Common myeloid progenitor, CD34-positive (primary cell): ENCODE measurements at regions not wholly inside any gene's neighbourhood (a gene's known extent, or its start where the extent isn't known, plus 50 kb on each side); places are given as distances from the start of the nearest gene placed in this dataset.

ENCODE experiments used
- CTCF ChIA-PET: fragments of 350-600 bp; sonication (Branson Sonifier 250); formaldehyde crosslinking; loops from one replicate; lab custom pipeline; 2021; ENCODE audit warnings: antibody characterized with exemption; lab: Charles Lee
- POLR2A ChIA-PET: fragments of 350-600 bp; sonication (Branson Sonifier 250); formaldehyde crosslinking; loops from one replicate; lab custom pipeline; 2021; ENCODE audit warnings: antibody characterized with exemption; lab: Charles Lee
- DNase-seq, 3 donors: peaks; one replicate each; pipeline versions ENCODE4 v3.0.0 to v3.0.0-alpha.2; 2013
- H3K27ac ChIP-seq, 2 experiments: 1 replicate in 1 of 2; 2 replicates in 1 of 2; pipeline ENCODE4 v1.7.0; 2013; ENCODE audit warnings: inconsistent platforms in 2 of 2, low read length in 2 of 2, mild to moderate bottlenecking in 2 of 2, low read depth in 1 of 2, moderate library complexity in 1 of 2; ENCODE audit not compliant: severe bottlenecking in 2 of 2, insufficient read depth in 1 of 2, poor library complexity in 1 of 2
- H3K27me3 ChIP-seq, 5 experiments: replicated peaks in 2 of 5; 1 replicate in 3 of 5; 2 replicates in 2 of 5; pipeline versions ENCODE4 v1.6.1 to v1.7.0; 2013; ENCODE audit warnings: low read length in 4 of 5, mild to moderate bottlenecking in 2 of 5, moderate library complexity in 2 of 5, inconsistent platforms in 1 of 5; ENCODE audit not compliant: insufficient read depth in 5 of 5, control insufficient read depth in 4 of 5
- H3K36me3 ChIP-seq, 4 experiments: 1 replicate in 2 of 4; 2 replicates in 2 of 4; pipeline versions ENCODE4 v1.6.1 to v1.7.0; 2013; ENCODE audit warnings: low read length in 3 of 4, control low read depth in 1 of 4, mild to moderate bottlenecking in 1 of 4; ENCODE audit not compliant: control insufficient read depth in 4 of 4, insufficient read depth in 4 of 4
- H3K4me1 ChIP-seq, 4 experiments: 1 replicate in 3 of 4; 2 replicates in 1 of 4; pipeline versions ENCODE4 v1.6.1 to v1.7.1; 2013; ENCODE audit warnings: low read length in 3 of 4, mild to moderate bottlenecking in 3 of 4, control low read depth in 1 of 4, inconsistent platforms in 1 of 4, moderate library complexity in 1 of 4; ENCODE audit not compliant: control insufficient read depth in 4 of 4, insufficient read depth in 4 of 4; ENCODE audit errors: control extremely low read depth in 1 of 4
- H3K4me3 ChIP-seq, 7 experiments: 1 replicate in 4 of 7; 2 replicates in 3 of 7; pipeline versions ENCODE4 v1.5.1 to v1.7.0; 2013; ENCODE audit warnings: mild to moderate bottlenecking in 7 of 7, low read length in 6 of 7, moderate library complexity in 6 of 7, inconsistent platforms in 2 of 7, low read depth in 2 of 7, control low read depth in 1 of 7; ENCODE audit not compliant: insufficient read depth in 4 of 7, control insufficient read depth in 1 of 7; ENCODE audit errors: extremely low read depth in 1 of 7
- H3K9me3 ChIP-seq, 5 experiments: 1 replicate in 4 of 5; 2 replicates in 1 of 5; pipeline versions ENCODE4 v1.6.1 to v1.7.1; 2013; ENCODE audit warnings: low read length in 4 of 5, mild to moderate bottlenecking in 2 of 5, inconsistent platforms in 1 of 5, low read depth in 1 of 5, moderate library complexity in 1 of 5; ENCODE audit not compliant: control insufficient read depth in 4 of 5, insufficient read depth in 2 of 5; ENCODE audit errors: control extremely low read depth in 1 of 5
- WGBS: methylation state at CpG from one replicate; pipeline ENCODE4 v1.1.5; 2013; ENCODE audit not compliant: insufficient coverage; 5-methylcytosine and 5-hydroxymethylcytosine counted together

DNA sequence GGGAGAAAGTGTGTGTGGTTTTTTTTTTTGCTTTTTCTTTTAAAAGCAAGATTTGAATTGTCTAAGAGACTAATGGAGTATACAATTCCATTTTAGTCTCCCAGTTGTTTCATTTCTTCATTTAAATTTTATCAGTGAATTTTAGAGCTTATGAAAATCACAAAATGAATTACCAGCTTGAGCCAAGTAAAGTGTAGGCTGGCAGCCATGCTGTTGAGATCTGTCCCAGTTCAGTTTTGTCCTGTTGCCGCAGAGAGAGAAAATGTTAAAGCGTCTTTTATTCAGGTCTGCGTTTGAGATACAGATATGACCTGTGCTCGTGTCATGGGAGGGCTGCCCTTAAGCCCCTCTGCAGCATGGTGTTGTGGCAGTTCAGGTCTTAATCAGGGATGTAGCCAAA lies 256.5 kb downstream of the IPO8 start:
- no peaks in the 10 kb centered on the region for H3K4me1 ChIP-seq
- H3K27me3 ChIP-seq, result no peaks in the 10 kb centered on the region
- no peaks in the 10 kb centered on the region for H3K9me3 ChIP-seq
- POLR2A ChIA-PET, result no interaction called here
- no peak for DNase-seq
- H3K36me3 ChIP-seq, result no peaks in the 10 kb centered on the region
- no peak overlapping the region for H3K4me3 ChIP-seq
- WGBS, result 94% methylated on average over 4 of the region's 4 CpGs
- no peak overlapping the region for H3K27ac ChIP-seq
- CTCF ChIA-PET, result interaction anchor here (0.5 kb wide), 1 partner anchor 257 kb away, joined by 3 read pairs; the partner anchor contains the start of gene IPO8

DNA sequence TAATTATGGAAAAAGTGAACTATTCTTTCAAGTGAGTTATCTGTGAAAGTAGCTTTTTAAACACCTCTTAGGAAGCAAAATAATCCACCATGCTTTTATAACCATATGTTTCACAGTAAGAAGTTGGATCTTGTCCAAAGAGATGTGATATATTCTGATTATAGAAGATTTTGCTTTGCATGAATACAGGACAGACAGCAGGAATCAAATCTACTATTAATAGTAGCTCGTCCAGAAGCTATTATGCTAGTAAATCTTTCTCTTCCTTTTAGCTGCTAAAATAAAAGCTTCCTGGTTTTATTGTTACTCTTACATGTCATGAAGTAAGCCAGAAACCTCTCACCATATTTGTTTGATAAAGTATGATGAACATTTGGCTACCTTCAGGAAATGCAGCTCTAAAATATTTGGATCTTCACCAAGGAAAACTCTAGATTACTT lies 257.0 kb downstream of the IPO8 start:
- Histone ChIP-seq H3K36me3 (no peaks in the 10 kb centered on the region), H3K4me3 (no peak overlapping the region), H3K27ac (no peak overlapping the region), H3K27me3 (no peaks in the 10 kb centered on the region), H3K9me3 (no peaks in the 10 kb centered on the region), H3K4me1 (no peaks in the 10 kb centered on the region)
- ChIA-PET CTCF (interaction anchor here (0.5 kb wide), 1 partner anchor 257 kb away, joined by 3 read pairs; the partner anchor contains the start of gene IPO8), POLR2A (no interaction called here)
- DNase-seq, result no peak
- whole genome bisulfite sequencing, result no CpG with 5 or more reads among the region's 1 CpG

DNA sequence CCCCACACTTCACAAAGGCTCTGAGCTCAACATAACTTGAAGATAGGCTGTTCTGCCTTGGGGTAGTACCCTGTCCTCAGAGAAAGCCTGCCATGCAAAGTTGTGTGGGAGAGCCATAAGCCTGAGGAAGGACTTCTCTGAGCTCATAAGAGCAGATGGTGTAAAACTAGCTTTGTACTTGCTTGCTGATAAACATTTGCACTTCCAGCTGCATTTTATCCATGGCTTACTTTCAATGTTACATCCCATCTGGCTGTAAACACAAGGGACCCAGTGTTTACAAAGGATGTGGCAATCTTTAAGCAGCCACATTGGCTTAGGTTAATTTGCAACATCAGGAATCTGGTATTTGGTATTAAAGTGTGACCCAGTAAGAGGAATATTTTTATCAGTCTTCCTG lies 258.1 kb downstream of the IPO8 start:
- Histone ChIP-seq H3K9me3 (no peaks in the 10 kb centered on the region), H3K36me3 (no peaks in the 10 kb centered on the region), H3K4me1 (no peaks in the 10 kb centered on the region), H3K27ac (no peak overlapping the region), H3K27me3 (no peaks in the 10 kb centered on the region), H3K4me3 (no peak overlapping the region)
- ChIA-PET POLR2A (no interaction called here), CTCF (no interaction called here)
- DNase-seq, result no peak

DNA sequence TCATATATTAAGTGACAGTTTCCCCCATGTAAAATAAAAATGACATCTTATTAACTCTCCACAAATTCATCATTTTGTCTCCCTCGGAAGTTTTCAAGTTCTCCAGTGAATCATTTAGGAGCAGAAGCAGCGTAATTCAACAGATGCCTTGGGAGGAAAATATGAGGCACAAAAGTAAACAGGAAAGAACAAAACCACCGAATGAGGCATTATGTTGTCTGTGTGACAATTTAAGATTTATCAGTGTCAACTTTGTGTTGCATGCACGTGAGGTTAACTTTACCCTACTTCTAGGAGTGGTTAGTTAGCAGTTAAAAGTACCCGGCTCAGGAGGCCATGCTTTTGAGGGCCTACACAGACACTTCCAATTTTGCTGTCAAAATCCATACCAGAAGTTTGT lies 258.6 kb downstream of the IPO8 start:
- H3K27ac ChIP-seq, result no peak overlapping the region
- no peaks in the 10 kb centered on the region for H3K4me1 ChIP-seq
- H3K4me3 ChIP-seq, result no peak overlapping the region
- 45% methylated on average over 5 of the region's 5 CpGs for WGBS
- CTCF ChIA-PET, result no interaction called here
- no peak for DNase-seq
- POLR2A ChIA-PET, result no interaction called here
- H3K9me3 ChIP-seq, result no peaks in the 10 kb centered on the region
- no peaks in the 10 kb centered on the region for H3K27me3 ChIP-seq
- H3K36me3 ChIP-seq, result no peaks in the 10 kb centered on the region

DNA sequence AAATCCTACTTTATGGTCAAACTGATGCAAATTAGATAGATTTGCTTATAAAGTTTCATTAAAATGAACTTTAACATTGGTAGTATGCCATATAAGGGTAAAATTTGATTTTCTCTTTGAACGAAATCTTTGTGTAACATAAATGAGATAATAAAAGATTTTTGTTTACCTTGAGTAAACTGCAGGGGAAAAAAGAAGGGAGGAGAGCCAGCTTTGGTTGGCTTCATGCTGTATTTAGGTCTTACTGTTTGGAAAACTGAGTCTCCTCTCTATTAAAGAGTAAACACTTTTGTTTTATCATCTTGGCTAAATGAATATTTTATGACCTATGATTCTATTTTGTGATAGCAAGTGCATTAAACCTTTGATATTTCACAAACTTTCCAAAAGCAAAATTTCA lies 267.6 kb downstream of the IPO8 start:
- DNase-seq, result no peak
- Histone ChIP-seq H3K4me1 (no peaks in the 10 kb centered on the region), H3K36me3 (no peaks in the 10 kb centered on the region), H3K9me3 (peaks cover 0 to 2% (median 0%) of the 10 kb centered on the region in 5 experiments), H3K27ac (no peak overlapping the region), H3K27me3 (no peaks in the 10 kb centered on the region), H3K4me3 (no peak overlapping the region)
- POLR2A ChIA-PET, result no interaction called here
- CTCF ChIA-PET, result no interaction called here
- no CpG with 5 or more reads among the region's 1 CpG for WGBS

DNA sequence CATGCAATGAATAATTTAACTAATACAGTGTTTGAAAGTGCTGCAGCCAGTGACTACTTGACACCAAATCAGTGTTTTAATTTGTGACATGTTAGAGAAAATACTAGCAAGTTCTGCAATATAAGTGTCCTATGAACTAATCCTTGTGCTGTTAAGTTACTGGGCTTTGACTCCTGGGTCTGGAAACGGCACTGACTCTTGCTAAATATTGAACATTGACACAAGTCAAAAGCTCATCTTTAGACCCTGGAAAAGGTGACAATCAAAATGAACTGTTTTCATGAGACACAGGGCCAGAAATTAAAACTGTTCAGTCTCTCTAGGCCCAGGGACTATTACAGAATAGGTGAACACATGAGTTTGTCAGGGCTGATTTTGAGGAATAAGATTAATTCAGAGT lies 268.1 kb downstream of the IPO8 start:
- Histone ChIP-seq H3K4me3 (no peak overlapping the region), H3K4me1 (no peaks in the 10 kb centered on the region), H3K27ac (no peak overlapping the region), H3K9me3 (peaks cover 0 to 2% (median 0%) of the 10 kb centered on the region in 5 experiments), H3K27me3 (no peaks in the 10 kb centered on the region), H3K36me3 (no peaks in the 10 kb centered on the region)
- no peak for DNase-seq
- POLR2A ChIA-PET, result no interaction called here
- CTCF ChIA-PET, result no interaction called here
- 100% methylated on average over 1 of the region's 1 CpG for WGBS

DNA sequence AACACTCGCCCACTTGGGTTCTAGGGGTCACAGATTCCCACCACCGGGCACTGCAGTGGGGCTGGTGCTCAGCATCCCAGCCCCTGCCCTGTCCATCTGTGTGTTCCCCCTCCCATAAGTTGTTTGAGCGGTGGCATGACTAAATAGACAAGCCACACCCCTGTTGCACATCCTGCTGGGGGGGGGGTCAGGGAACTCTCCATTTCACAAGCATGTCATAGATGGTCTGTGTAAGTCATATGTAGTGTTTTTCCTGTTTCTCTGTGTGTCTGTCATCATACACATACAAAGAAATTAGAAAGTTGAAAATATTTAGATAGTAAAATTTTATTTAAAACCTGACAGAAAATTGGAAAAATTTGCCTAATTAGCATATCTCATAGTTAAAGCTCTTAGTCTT lies 270.2 kb downstream of the IPO8 start:
- CTCF ChIA-PET, result no interaction called here
- POLR2A ChIA-PET, result no interaction called here
- Histone ChIP-seq H3K4me1 (no peaks in the 10 kb centered on the region), H3K9me3 (no peaks in the 10 kb centered on the region), H3K27ac (no peak overlapping the region), H3K4me3 (no peak overlapping the region), H3K36me3 (no peaks in the 10 kb centered on the region), H3K27me3 (no peaks in the 10 kb centered on the region)
- 82% methylated on average over 2 of the region's 3 CpGs for WGBS
- DNase-seq, result no peak
